ENCODE measurements at regions not wholly inside any gene's neighbourhood (a gene's known extent, or its start where the extent isn't known, plus 50 kb on each side); places are given as distances from the start of the nearest gene placed in this dataset.

DNA sequence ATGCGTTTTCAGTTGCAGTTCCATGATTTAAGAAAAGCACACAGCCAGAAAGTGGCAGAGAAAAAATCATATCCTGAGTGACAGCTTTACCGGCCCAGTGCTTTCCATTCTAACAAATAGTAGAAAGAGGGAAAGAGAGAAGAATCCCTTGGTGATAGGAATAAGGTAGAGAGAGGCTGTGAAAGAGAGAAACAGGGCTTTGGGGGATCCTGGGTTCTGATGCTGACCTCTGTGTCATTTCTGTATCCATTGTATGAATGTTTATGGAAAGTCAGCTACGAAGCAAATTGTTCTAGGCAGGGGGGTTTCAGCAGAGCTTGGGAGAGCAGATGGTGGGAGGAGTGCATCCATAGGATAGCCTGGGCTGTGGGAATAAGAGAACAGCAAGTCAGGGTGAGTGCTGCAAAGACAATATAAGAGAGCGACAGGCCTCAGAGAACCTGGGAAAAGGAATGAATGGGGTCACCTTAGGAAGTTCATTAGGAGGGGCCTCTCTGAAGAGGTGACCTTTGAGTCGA lies 203.4 kb upstream of the TNP1 start:
- Histone ChIP-seq H3K18ac (ENCODE audit: low read length) (peak overlapping the region; percentile 42), H3K27ac (replicated peaks; ENCODE audit: low read length) (peak overlapping the region; percentile 54)

DNA sequence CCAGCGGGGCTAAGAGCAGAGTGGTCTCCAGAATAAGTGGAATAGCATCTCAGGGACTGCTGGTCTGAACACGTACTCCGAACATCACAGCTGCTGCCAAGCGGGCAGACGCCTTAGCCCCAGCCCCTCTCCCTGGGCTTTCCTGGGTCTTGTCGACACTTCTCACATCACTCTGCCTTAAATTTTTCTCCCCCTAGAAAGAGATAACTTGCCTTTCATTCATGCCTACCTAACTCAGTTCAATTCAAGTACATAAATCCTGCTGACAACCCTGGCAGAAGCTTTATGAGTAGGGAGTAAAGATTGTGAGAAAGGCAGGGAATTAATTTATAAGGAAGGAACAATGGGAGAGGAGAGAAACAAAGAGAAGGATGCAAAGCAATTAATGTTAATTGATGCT lies 202.9 kb upstream of the TNP1 start:
- Histone ChIP-seq H3K4me2 (ENCODE audit: insufficient read depth, low read length, poor library complexity, severe bottlenecking) (no peak overlapping the region), H3K79me1 (ENCODE audit: low read depth, low read length) (no peaks in the 10 kb centered on the region), H3K4ac (ENCODE audit: low read length) (no peak overlapping the region), H3K4me1 (ENCODE audit: control insufficient read depth in 2 of 2, insufficient read depth in 1 of 2, low read depth in 1 of 2, low read length in 2 of 2) (peaks cover 17 to 23% of the 10 kb centered on the region in 2 donors), H4K8ac (ENCODE audit: low read depth, low read length) (no peak overlapping the region), H3K14ac (ENCODE audit: low read length) (no peak overlapping the region), H3K27ac (replicated peaks; ENCODE audit: low read length) (no peak overlapping the region), H2BK120ac (ENCODE audit: low read depth, low read length) (no peak overlapping the region), H3K27me3 (ENCODE audit: control insufficient read depth in 3 of 3, insufficient read depth in 3 of 3, low read depth in 1 of 3, low read length in 3 of 3) (no peaks in the 10 kb centered on the region), H3K4me3 (ENCODE audit: low read length in 2 of 2) (no peak overlapping the region), H3K18ac (ENCODE audit: low read length) (no peak overlapping the region), H2AFZ (ENCODE audit: low read length) (no peak overlapping the region), H2BK15ac (ENCODE audit: low read length) (no peak overlapping the region), H4K91ac (ENCODE audit: low read depth, low read length, poor library complexity) (no peak overlapping the region), H3K9ac (ENCODE audit: low read depth, low read length, poor library complexity) (no peak overlapping the region), H3K23ac (ENCODE audit: low read depth, low read length, poor library complexity) (no peak overlapping the region), H2BK12ac (ENCODE audit: low read length) (no peak overlapping the region), H3K9me3 (replicated peaks in 1 of 2; ENCODE audit: control insufficient read depth in 2 of 2, insufficient read depth in 1 of 2, low read depth in 1 of 2, low read length in 2 of 2) (peaks cover 0 to 12% of the 10 kb centered on the region in 2 donors), H2BK5ac (ENCODE audit: low read length) (no peak overlapping the region), H3K36me3 (replicated peaks in 1 of 2; ENCODE audit: control insufficient read depth in 2 of 2, insufficient read depth in 2 of 2, low read length in 2 of 2) (no peaks in the 10 kb centered on the region), H2AK5ac (ENCODE audit: low read depth, low read length) (no peak overlapping the region)
- DNase-seq (ENCODE audit: low spot score): no peak
- WGBS, 2 donors (ENCODE audit: extremely low coverage in 2 of 2, insufficient read length in 2 of 2, insufficient replicate concordance in 1 of 2): no CpG with 5 or more reads among the region's 6 CpGs

More for the DNA sequence above, 203.4 kb upstream of the TNP1 start:
- H4K91ac ChIP-seq (ENCODE audit: low read depth, low read length, poor library complexity): no peak overlapping the region
- DNase-seq (ENCODE audit: low spot score): no peak
- no peak overlapping the region for H2BK12ac ChIP-seq (ENCODE audit: low read length)
- H3K23ac ChIP-seq (ENCODE audit: low read depth, low read length, poor library complexity): no peak overlapping the region
- no peak overlapping the region for H3K4ac ChIP-seq (ENCODE audit: low read length)
- no peaks in the 10 kb centered on the region for H3K27me3 ChIP-seq (ENCODE audit: control insufficient read depth in 3 of 3, insufficient read depth in 3 of 3, low read depth in 1 of 3, low read length in 3 of 3)
- H3K4me1 ChIP-seq (ENCODE audit: control insufficient read depth in 2 of 2, insufficient read depth in 1 of 2, low read depth in 1 of 2, low read length in 2 of 2): peaks cover 17 to 23% of the 10 kb centered on the region in 2 donors
- H3K36me3 ChIP-seq (replicated peaks in 1 of 2; ENCODE audit: control insufficient read depth in 2 of 2, insufficient read depth in 2 of 2, low read length in 2 of 2): no peaks in the 10 kb centered on the region
- H2BK120ac ChIP-seq (ENCODE audit: low read depth, low read length): no peak overlapping the region
- H2BK15ac ChIP-seq (ENCODE audit: low read length): no peak overlapping the region
- no peaks in the 10 kb centered on the region for H3K79me1 ChIP-seq (ENCODE audit: low read depth, low read length)
- no peak overlapping the region for H2BK5ac ChIP-seq (ENCODE audit: low read length)
- H3K14ac ChIP-seq (ENCODE audit: low read length): no peak overlapping the region
- no CpG with 5 or more reads among the region's 5 CpGs for WGBS, 2 donors (ENCODE audit: extremely low coverage in 2 of 2, insufficient read length in 2 of 2, insufficient replicate concordance in 1 of 2)
- no peak overlapping the region for H2AK5ac ChIP-seq (ENCODE audit: low read depth, low read length)
- H3K9ac ChIP-seq (ENCODE audit: low read depth, low read length, poor library complexity): no peak overlapping the region
- peaks cover 0 to 12% of the 10 kb centered on the region in 2 donors for H3K9me3 ChIP-seq (replicated peaks in 1 of 2; ENCODE audit: control insufficient read depth in 2 of 2, insufficient read depth in 1 of 2, low read depth in 1 of 2, low read length in 2 of 2)
- H3K4me3 ChIP-seq (ENCODE audit: low read length in 2 of 2): no peak overlapping the region
- no peak overlapping the region for H2AFZ ChIP-seq (ENCODE audit: low read length)
- H4K8ac ChIP-seq (ENCODE audit: low read depth, low read length): no peak overlapping the region
- H3K4me2 ChIP-seq (ENCODE audit: insufficient read depth, low read length, poor library complexity, severe bottlenecking): no peak overlapping the region

DNA sequence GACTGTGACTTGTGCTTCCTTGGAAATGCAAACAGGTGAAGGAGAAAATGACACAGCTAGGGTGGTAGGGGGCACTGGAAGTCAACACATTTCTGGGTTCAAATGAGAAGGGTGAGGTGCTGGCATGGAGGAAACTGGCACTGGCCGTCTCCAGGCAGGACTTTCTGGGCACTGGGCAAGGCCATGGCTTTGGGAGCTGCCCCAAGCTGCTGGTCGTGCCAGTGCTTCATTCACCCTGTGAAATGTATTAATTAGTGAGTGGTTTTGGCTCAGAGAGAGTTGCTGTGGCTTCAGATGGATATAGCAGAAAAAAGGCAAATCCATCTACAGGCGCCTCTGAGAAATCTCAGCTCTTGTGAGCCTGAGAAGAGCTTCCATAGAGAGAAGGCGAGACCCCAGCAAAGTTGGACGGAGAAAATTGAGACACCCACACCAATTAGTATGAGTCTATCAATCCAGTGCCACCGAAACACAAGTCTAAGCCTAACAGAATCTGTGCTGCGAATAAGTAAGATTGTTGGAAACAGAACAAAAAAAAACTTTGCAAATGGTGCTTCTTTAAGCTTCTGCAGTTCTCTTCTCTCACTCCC lies 202.1 kb upstream of the TNP1 start:
- Histone ChIP-seq H3K4me3 (ENCODE audit: low read length in 2 of 2) (no peak overlapping the region), H3K79me1 (ENCODE audit: low read depth, low read length) (no peaks in the 10 kb centered on the region), H3K27ac (replicated peaks; ENCODE audit: low read length) (no peak overlapping the region), H2AFZ (ENCODE audit: low read length) (no peak overlapping the region), H3K4me1 (ENCODE audit: control insufficient read depth in 2 of 2, insufficient read depth in 1 of 2, low read depth in 1 of 2, low read length in 2 of 2) (peaks cover 17 to 23% of the 10 kb centered on the region in 2 donors), H3K27me3 (ENCODE audit: control insufficient read depth in 3 of 3, insufficient read depth in 3 of 3, low read depth in 1 of 3, low read length in 3 of 3) (no peaks in the 10 kb centered on the region), H3K4me2 (ENCODE audit: insufficient read depth, low read length, poor library complexity, severe bottlenecking) (no peak overlapping the region), H3K4ac (ENCODE audit: low read length) (no peak overlapping the region), H4K91ac (ENCODE audit: low read depth, low read length, poor library complexity) (no peak overlapping the region), H4K8ac (ENCODE audit: low read depth, low read length) (no peak overlapping the region), H3K23ac (ENCODE audit: low read depth, low read length, poor library complexity) (no peak overlapping the region), H2BK5ac (ENCODE audit: low read length) (no peak overlapping the region), H3K36me3 (replicated peaks in 1 of 2; ENCODE audit: control insufficient read depth in 2 of 2, insufficient read depth in 2 of 2, low read length in 2 of 2) (no peaks in the 10 kb centered on the region), H3K14ac (ENCODE audit: low read length) (no peak overlapping the region), H2BK15ac (ENCODE audit: low read length) (no peak overlapping the region), H3K18ac (ENCODE audit: low read length) (no peak overlapping the region), H2BK120ac (ENCODE audit: low read depth, low read length) (no peak overlapping the region), H2AK5ac (ENCODE audit: low read depth, low read length) (no peak overlapping the region), H2BK12ac (ENCODE audit: low read length) (no peak overlapping the region), H3K9ac (ENCODE audit: low read depth, low read length, poor library complexity) (no peak overlapping the region), H3K9me3 (replicated peaks in 1 of 2; ENCODE audit: control insufficient read depth in 2 of 2, insufficient read depth in 1 of 2, low read depth in 1 of 2, low read length in 2 of 2) (peaks cover 0 to 10% of the 10 kb centered on the region in 2 donors)
- no CpG with 5 or more reads among the region's 7 CpGs for WGBS, 2 donors (ENCODE audit: extremely low coverage in 2 of 2, insufficient read length in 2 of 2, insufficient replicate concordance in 1 of 2)
- DNase-seq (ENCODE audit: low spot score): no peak

DNA sequence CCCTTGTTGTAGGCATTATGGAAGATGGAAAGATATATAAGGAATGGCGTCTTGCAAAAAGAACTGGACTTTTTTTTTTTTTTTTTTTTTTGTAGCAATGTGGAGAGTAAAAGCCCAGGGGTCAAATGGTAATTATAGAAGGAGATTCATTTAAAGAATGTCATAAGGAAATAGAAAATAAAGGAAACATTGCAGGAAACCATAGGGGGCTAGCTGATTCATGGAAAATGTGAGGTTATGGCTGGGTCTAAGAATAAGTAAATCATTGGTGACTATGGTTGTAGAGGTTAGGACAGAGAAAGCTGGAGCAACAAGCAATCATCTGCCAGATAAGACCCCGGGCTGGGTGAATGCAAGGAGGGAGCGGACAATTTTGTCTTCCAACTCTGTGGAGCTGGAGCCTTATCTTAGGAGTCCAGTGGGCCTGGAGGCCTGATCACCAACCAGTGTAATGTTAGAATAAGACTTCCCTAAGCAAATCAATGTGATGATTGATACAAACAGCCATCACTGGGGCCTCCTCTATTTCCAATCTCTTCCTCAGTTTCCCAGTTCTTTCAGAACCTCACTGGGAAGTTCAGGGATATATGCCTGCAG lies 201.2 kb upstream of the TNP1 start:
- Histone ChIP-seq H3K4ac (ENCODE audit: low read length) (no peak overlapping the region), H3K36me3 (replicated peaks in 1 of 2; ENCODE audit: control insufficient read depth in 2 of 2, insufficient read depth in 2 of 2, low read length in 2 of 2) (no peaks in the 10 kb centered on the region), H3K4me2 (ENCODE audit: insufficient read depth, low read length, poor library complexity, severe bottlenecking) (no peak overlapping the region), H2AK5ac (ENCODE audit: low read depth, low read length) (no peak overlapping the region), H3K18ac (ENCODE audit: low read length) (no peak overlapping the region), H3K9me3 (replicated peaks in 1 of 2; ENCODE audit: control insufficient read depth in 2 of 2, insufficient read depth in 1 of 2, low read depth in 1 of 2, low read length in 2 of 2) (peaks cover 0 to 5% of the 10 kb centered on the region in 2 donors), H4K8ac (ENCODE audit: low read depth, low read length) (no peak overlapping the region), H3K27ac (replicated peaks; ENCODE audit: low read length) (no peak overlapping the region), H3K4me3 (ENCODE audit: low read length in 2 of 2) (no peak overlapping the region), H2BK5ac (ENCODE audit: low read length) (no peak overlapping the region), H2BK15ac (ENCODE audit: low read length) (no peak overlapping the region), H2AFZ (ENCODE audit: low read length) (no peak overlapping the region), H2BK12ac (ENCODE audit: low read length) (no peak overlapping the region), H3K27me3 (ENCODE audit: control insufficient read depth in 3 of 3, insufficient read depth in 3 of 3, low read depth in 1 of 3, low read length in 3 of 3) (no peaks in the 10 kb centered on the region), H3K23ac (ENCODE audit: low read depth, low read length, poor library complexity) (no peak overlapping the region), H3K14ac (ENCODE audit: low read length) (no peak overlapping the region), H3K79me1 (ENCODE audit: low read depth, low read length) (no peaks in the 10 kb centered on the region), H2BK120ac (ENCODE audit: low read depth, low read length) (no peak overlapping the region), H3K9ac (ENCODE audit: low read depth, low read length, poor library complexity) (no peak overlapping the region), H4K91ac (ENCODE audit: low read depth, low read length, poor library complexity) (no peak overlapping the region), H3K4me1 (ENCODE audit: control insufficient read depth in 2 of 2, insufficient read depth in 1 of 2, low read depth in 1 of 2, low read length in 2 of 2) (peaks cover 17 to 23% of the 10 kb centered on the region in 2 donors)
- no CpG with 5 or more reads among the region's 3 CpGs for WGBS, 2 donors (ENCODE audit: extremely low coverage in 2 of 2, insufficient read length in 2 of 2, insufficient replicate concordance in 1 of 2)
- no peak for DNase-seq (ENCODE audit: low spot score)

All from neuronal stem cell (in vitro differentiated cells).